GM23248 (cell line): ENCODE measurements at regions not wholly inside any gene's neighbourhood (a gene's known extent, or its start where the extent isn't known, plus 50 kb on each side); places are given as distances from the start of the nearest gene placed in this dataset.
"Not testable (repeated sequence)": the region's sequence is repeated elsewhere in the genome, so short reads cannot be mapped to it uniquely, and the experiment has no call there.

Experiments
- DNase-seq: peaks from one replicate; pipeline ENCODE4 v3.0.0-alpha.2; 2015
- H2AFZ ChIP-seq: fragments of 200-600 bp; sonication (generic); 2 replicates; pipeline ENCODE4 v1.6.1; 2016; ENCODE audit warnings: antibody characterized with exemption
- H3F3A ChIP-seq: fragments of 200-600 bp; sonication (generic); 2 replicates; pipeline ENCODE4 v1.6.1; 2016; ENCODE audit warnings: mild to moderate bottlenecking, antibody characterized with exemption, mixed run types; ENCODE audit not compliant: insufficient read depth
- H3K27ac ChIP-seq: fragments of 200-600 bp; sonication (generic); 2 replicates; pipeline ENCODE4 v1.5.1; 2016; ENCODE audit warnings: mild to moderate bottlenecking
- H3K27me3 ChIP-seq: fragments of 200-600 bp; sonication (generic); replicated peaks from 2 replicates; pipeline ENCODE4 v1.6.1; 2016; ENCODE audit warnings: mild to moderate bottlenecking; ENCODE audit not compliant: insufficient read depth
- H3K36me3 ChIP-seq: fragments of 200-600 bp; sonication (generic); 2 replicates; pipeline ENCODE4 v1.6.1; 2016; ENCODE audit warnings: low read depth, mild to moderate bottlenecking
- H3K4me1 ChIP-seq: fragments of 200-600 bp; sonication (generic); 2 replicates; pipeline ENCODE4 v1.6.1; 2016; ENCODE audit warnings: mild to moderate bottlenecking; ENCODE audit not compliant: insufficient read depth
- H3K4me2 ChIP-seq: fragments of 200-600 bp; sonication (generic); one replicate; pipeline ENCODE4 v1.6.1; 2016; ENCODE audit warnings: mild to moderate bottlenecking; ENCODE audit not compliant: unreplicated experiment
- H3K4me3 ChIP-seq: fragments of 200-600 bp; sonication (generic); 2 replicates; pipeline ENCODE4 v1.5.1; 2016; ENCODE audit warnings: mild to moderate bottlenecking
- H3K79me2 ChIP-seq: fragments of 200-600 bp; sonication (generic); 2 replicates; pipeline ENCODE4 v1.6.1; 2016; ENCODE audit warnings: mild to moderate bottlenecking; ENCODE audit not compliant: insufficient read depth
- H3K9ac ChIP-seq: fragments of 200-600 bp; sonication (generic); 2 replicates; pipeline ENCODE4 v1.6.1; 2016; ENCODE audit warnings: mild to moderate bottlenecking
- H3K9me2 ChIP-seq: fragments of 200-600 bp; sonication (generic); 2 replicates; pipeline ENCODE4 v1.6.1; 2016; ENCODE audit warnings: mixed run types, mild to moderate bottlenecking, moderate library complexity; ENCODE audit not compliant: insufficient read depth
- H3K9me3 ChIP-seq: fragments of 200-600 bp; sonication (generic); one replicate; pipeline ENCODE4 v1.6.1; 2017; ENCODE audit warnings: low read depth
- H4K20me1 ChIP-seq: fragments of 200-600 bp; sonication (generic); 2 replicates; pipeline ENCODE4 v1.6.0; 2016; ENCODE audit not compliant: insufficient read depth
- EZH2 ChIP-seq: fragments of 200-600 bp; sonication (generic); IDR thresholded peaks from 2 replicates; pipeline ENCODE4 v1.6.1; 2018; ENCODE audit warnings: antibody characterized with exemption, mild to moderate bottlenecking; ENCODE audit not compliant: insufficient read depth, poor library complexity, severe bottlenecking
- EZH2phosphoT487 ChIP-seq: fragments of 200-600 bp; sonication (generic); IDR thresholded peaks from 2 replicates; pipeline ENCODE4 v1.6.1; 2018; ENCODE audit warnings: antibody characterized with exemption, moderate library complexity, mild to moderate bottlenecking, low read depth; ENCODE audit not compliant: insufficient read depth
- whole genome bisulfite sequencing, 2 experiments: methylation state at CpG; one replicate each; pipeline ENCODE4 v1.1.6; 2015 to 2017; ENCODE audit warnings: low lambda C conversion rate in 2 of 2, low coverage in 1 of 2; ENCODE audit errors: missing lambda C conversion rate in 2 of 2; 5-methylcytosine and 5-hydroxymethylcytosine counted together
- in situ Hi-C: fragments of 300-500 bp; cut with MboI; formaldehyde crosslinking; loops from 2 replicates; pipeline ENCODE4 v1.15.0; 2020

DNA sequence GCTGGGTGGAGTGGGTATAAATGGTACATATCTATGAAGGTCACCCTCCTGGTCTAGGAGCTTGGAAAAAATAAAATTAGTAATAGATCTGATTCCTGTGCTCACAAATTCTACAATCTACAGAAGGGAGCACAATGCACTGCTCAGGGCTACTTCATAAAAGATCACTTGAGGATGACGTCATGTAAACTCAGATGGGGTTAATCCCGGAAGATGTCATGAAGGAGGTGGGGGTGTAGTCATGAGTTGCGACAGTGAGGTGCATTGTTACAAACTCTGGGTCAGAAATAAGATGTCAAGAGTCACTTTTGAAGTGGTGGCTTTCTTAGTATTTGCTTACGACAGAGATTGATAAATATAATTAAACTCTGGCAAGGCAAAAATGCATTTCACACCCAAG lies 68.2 kb downstream of the LHX9 start:
- in situ Hi-C loops = no loop called here
- H3K4me1 ChIP-seq = peaks cover 20% of the 10 kb centered on the region

DNA sequence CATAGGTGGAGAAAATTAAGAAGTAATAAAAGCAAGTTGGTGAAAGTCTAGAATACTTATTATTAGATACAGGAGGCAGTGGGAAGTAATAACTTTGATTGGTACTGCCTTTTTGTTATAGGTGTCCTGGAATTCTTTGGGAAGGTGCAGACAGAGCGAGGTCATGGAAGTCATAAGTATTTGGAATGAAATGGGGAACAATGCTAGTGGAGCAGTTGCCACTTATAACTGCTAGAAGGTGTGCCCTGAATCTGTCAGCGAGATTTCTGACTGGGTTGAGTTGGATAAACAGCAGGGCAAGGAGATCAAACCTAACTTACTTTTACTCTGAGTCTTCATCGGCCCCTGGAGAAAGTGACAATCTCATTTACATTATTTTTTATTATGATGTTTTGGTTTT lies 69.6 kb downstream of the LHX9 start:
- DNase-seq = no peak
- no peak overlapping the region for H3K4me2 ChIP-seq
- H3K27me3 ChIP-seq = no peaks in the 10 kb centered on the region
- H3K36me3 ChIP-seq = no peaks in the 10 kb centered on the region
- WGBS, 2 experiments = 36 to 41% methylated on average over 3 of the region's 3 CpGs
- no peaks in the 10 kb centered on the region for H3K9me2 ChIP-seq
- TF ChIP-seq EZH2 = no peak
- TF ChIP-seq EZH2phosphoT487 = no peak
- in situ Hi-C loops = no loop called here
- H3K79me2 ChIP-seq = no peaks in the 10 kb centered on the region
- no peak overlapping the region for H3K9ac ChIP-seq
- H3K4me1 ChIP-seq = peaks cover 19% of the 10 kb centered on the region
- H3K4me3 ChIP-seq = no peak overlapping the region
- peaks cover 6% of the 10 kb centered on the region; the same call in 1 of the 2 replicates for H3F3A ChIP-seq
- no peak overlapping the region for H3K27ac ChIP-seq
- H2AFZ ChIP-seq = peak overlapping the region; percentile 12; the same call in 1 of the 2 replicates
- H3K9me3 ChIP-seq = no peaks in the 10 kb centered on the region
- H4K20me1 ChIP-seq = no peaks in the 10 kb centered on the region

More for the DNA sequence above, 68.2 kb downstream of the LHX9 start:
- Histone ChIP-seq H3K79me2 (no peaks in the 10 kb centered on the region), H3F3A (peaks cover 6% of the 10 kb centered on the region; the same call in 1 of the 2 replicates), H4K20me1 (no peaks in the 10 kb centered on the region), H3K9me2 (no peaks in the 10 kb centered on the region), H2AFZ (no peak overlapping the region), H3K27ac (no peak overlapping the region), H3K9ac (no peak overlapping the region), H3K4me3 (no peak overlapping the region), H3K27me3 (no peaks in the 10 kb centered on the region), H3K9me3 (no peaks in the 10 kb centered on the region), H3K36me3 (no peaks in the 10 kb centered on the region), H3K4me2 (no peak overlapping the region)
- 91 to 92% methylated on average over 4 of the region's 4 CpGs for WGBS, 2 experiments
- TF ChIP-seq EZH2phosphoT487 (no peak), EZH2 (no peak)
- no peak for DNase-seq

DNA sequence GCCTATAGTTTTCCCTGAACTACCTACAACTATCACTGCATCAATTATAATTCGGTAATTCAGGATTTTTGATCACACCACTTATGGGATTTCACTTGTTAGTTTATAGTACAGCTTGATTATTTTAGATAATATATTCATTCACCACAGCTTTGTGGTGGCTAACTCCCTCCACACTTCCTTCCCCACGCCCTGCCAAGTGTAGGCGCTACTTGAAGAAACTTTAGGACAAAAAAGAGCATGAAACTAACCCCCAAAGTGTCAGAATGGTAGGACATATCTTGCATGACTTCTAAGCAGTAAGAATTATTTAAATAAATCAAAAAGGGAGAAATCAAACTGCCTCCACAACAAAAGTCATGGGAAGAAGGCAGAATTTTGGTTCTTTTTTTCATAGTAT lies 70.1 kb downstream of the LHX9 start:
- 82 to 89% methylated on average over 3 of the region's 3 CpGs for WGBS, 2 experiments
- peak overlapping the region; percentile 12; the same call in 1 of the 2 replicates for H2AFZ ChIP-seq
- H3K9ac ChIP-seq = no peak overlapping the region
- H3K79me2 ChIP-seq = no peaks in the 10 kb centered on the region
- H3K4me3 ChIP-seq = no peak overlapping the region
- H3K27ac ChIP-seq = no peak overlapping the region
- H3K4me2 ChIP-seq = no peak overlapping the region
- H3K36me3 ChIP-seq = no peaks in the 10 kb centered on the region
- H3F3A ChIP-seq = peaks cover 6% of the 10 kb centered on the region; the same call in 1 of the 2 replicates
- peaks cover 15% of the 10 kb centered on the region for H3K4me1 ChIP-seq
- no peak for TF ChIP-seq EZH2phosphoT487
- TF ChIP-seq EZH2 = no peak
- no peaks in the 10 kb centered on the region for H3K9me2 ChIP-seq
- no peaks in the 10 kb centered on the region for H4K20me1 ChIP-seq
- in situ Hi-C loops = no loop called here
- no peaks in the 10 kb centered on the region for H3K27me3 ChIP-seq
- no peaks in the 10 kb centered on the region for H3K9me3 ChIP-seq
- DNase-seq = no peak

DNA sequence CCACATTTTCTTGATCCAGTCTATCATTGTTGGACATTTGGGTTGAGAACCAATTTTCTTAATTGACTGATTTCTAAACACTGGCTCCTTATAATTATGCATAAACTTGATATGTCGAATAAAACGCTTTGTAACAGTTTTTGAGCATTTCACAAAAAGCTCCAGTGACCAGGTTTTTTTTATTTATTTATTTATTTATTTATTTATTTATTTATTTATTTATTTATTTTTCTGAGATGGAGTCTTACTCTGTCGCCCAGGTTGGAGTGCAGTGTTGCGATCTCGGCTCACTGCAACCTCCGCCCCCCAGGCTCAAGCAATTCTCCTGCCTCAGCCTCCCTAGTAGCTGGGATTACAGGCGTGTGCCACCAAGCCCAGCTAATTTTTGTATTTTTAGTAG lies 71.4 kb downstream of the LHX9 start:
- H4K20me1 ChIP-seq, DNase-seq, H3K36me3 ChIP-seq, H3K4me2 ChIP-seq, H3K9me3 ChIP-seq, H3K4me3 ChIP-seq, H3F3A ChIP-seq, H3K27me3 ChIP-seq, H3K79me2 ChIP-seq, H2AFZ ChIP-seq, H3K27ac ChIP-seq, H3K9me2 ChIP-seq, H3K9ac ChIP-seq, in situ Hi-C loops: not testable (repeated sequence)
- peaks cover 12% of the 10 kb centered on the region for H3K4me1 ChIP-seq
- 95% methylated on average over 7 of the region's 7 CpGs for WGBS, 2 experiments

DNA sequence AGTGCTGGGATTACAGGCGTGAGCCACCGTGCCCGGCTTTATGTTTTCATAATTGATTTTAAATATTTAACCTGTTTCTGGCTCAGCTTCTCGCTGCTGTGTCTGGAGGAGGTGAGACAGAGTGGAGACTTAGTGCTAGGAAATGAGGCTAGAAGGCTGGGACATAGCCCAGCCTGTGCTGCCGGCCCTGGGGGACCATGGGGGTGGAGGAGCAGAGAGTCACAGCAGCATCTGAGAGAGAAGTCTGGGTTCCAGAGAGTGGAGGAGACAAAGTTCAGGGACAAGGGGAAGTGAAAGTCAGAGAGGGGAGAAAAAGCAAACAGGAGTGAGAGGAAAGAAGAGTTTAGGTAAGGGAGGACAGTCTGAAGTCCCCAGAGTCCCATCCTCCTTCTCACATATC lies 71.9 kb downstream of the LHX9 start:
- no peak for DNase-seq
- in situ Hi-C loops = no loop called here
- H3K27me3 ChIP-seq = no peaks in the 10 kb centered on the region
- no peak overlapping the region for H2AFZ ChIP-seq
- H3K9ac ChIP-seq = no peak overlapping the region
- no peaks in the 10 kb centered on the region for H4K20me1 ChIP-seq
- H3K27ac ChIP-seq = no peak overlapping the region
- H3K4me1 ChIP-seq = peaks cover 8% of the 10 kb centered on the region
- H3F3A ChIP-seq = peaks cover 6% of the 10 kb centered on the region; the same call in 1 of the 2 replicates
- no peaks in the 10 kb centered on the region for H3K79me2 ChIP-seq
- 83 to 85% methylated on average over 5 of the region's 5 CpGs for WGBS, 2 experiments
- no peak overlapping the region for H3K4me2 ChIP-seq
- H3K4me3 ChIP-seq = no peak overlapping the region
- no peaks in the 10 kb centered on the region for H3K9me3 ChIP-seq
- TF ChIP-seq EZH2 (no peak), EZH2phosphoT487 (no peak)
- H3K36me3 ChIP-seq = no peaks in the 10 kb centered on the region
- no peaks in the 10 kb centered on the region for H3K9me2 ChIP-seq
